SK-N-SH (cell line): ENCODE measurements at regions not wholly inside any gene's neighbourhood (a gene's known extent, or its start where the extent isn't known, plus 50 kb on each side); places are given as distances from the start of the nearest gene placed in this dataset.

Experiments
- EP300 ChIP-seq, 2 experiments: IDR thresholded peaks; 2 replicates each; pipeline versions ENCODE4 v1.4.0 to v1.6.1; 2012; ENCODE audit warnings: borderline replicate concordance in 1 of 2, low read depth in 1 of 2, low read length in 1 of 2
- EZH2phosphoT487 ChIP-seq: fragments of 200-600 bp; sonication (generic); IDR thresholded peaks from 2 replicates; pipeline ENCODE4 v1.6.1; 2017; ENCODE audit warnings: low read depth, mixed run types, mild to moderate bottlenecking, antibody characterized with exemption, moderate library complexity, borderline replicate concordance
- JUND ChIP-seq: IDR thresholded peaks from 2 replicates; pipeline ENCODE4 v1.4.0; 2012
- RAD21 ChIP-seq: IDR thresholded peaks from 2 replicates; pipeline ENCODE4 v1.6.1; 2012; ENCODE audit warnings: mild to moderate bottlenecking, low read length
- TAF1 ChIP-seq: IDR thresholded peaks from 2 replicates; pipeline ENCODE4 v1.6.1; 2012; ENCODE audit warnings: low read depth, mild to moderate bottlenecking, low read length, moderate library complexity, borderline replicate concordance
- TF ChIP-seq, protein P1 (sequence below): fragments of 200-600 bp; sonication (generic); IDR thresholded peaks from 2 replicates; pipeline ENCODE4 v1.6.1; 2017; ENCODE audit warnings: antibody characterized with exemption, mild to moderate bottlenecking, moderate library complexity

- no peak for TF ChIP-seq EZH2phosphoT487
- no peak for TF ChIP-seq TAF1
- no peak for TF ChIP-seq EP300 (IDR thresholded peaks at IDR 0.05; ENCODE audit: borderline replicate concordance in 1 of 2, low read depth in 1 of 2, low read length in 1 of 2)
- no peak for TF ChIP-seq JUND
- no peak for TF ChIP-seq RAD21
- TF ChIP-seq, protein P1, sequence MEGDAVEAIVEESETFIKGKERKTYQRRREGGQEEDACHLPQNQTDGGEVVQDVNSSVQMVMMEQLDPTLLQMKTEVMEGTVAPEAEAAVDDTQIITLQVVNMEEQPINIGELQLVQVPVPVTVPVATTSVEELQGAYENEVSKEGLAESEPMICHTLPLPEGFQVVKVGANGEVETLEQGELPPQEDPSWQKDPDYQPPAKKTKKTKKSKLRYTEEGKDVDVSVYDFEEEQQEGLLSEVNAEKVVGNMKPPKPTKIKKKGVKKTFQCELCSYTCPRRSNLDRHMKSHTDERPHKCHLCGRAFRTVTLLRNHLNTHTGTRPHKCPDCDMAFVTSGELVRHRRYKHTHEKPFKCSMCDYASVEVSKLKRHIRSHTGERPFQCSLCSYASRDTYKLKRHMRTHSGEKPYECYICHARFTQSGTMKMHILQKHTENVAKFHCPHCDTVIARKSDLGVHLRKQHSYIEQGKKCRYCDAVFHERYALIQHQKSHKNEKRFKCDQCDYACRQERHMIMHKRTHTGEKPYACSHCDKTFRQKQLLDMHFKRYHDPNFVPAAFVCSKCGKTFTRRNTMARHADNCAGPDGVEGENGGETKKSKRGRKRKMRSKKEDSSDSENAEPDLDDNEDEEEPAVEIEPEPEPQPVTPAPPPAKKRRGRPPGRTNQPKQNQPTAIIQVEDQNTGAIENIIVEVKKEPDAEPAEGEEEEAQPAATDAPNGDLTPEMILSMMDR: no peak
These were observed 71.5 kb upstream of the RGS2 start for GRCh38 chr1:192737306-192737705.
